Stimulated activated memory B cell treated with anti-CD40 and anti-IgM and Interleukin-4, amounts not matched to agents 10 μg/mL and 1 μg/mL and 100 μg/mL, for 72 hours (primary cell): ENCODE measurements at regions not wholly inside any gene's neighbourhood (a gene's known extent, or its start where the extent isn't known, plus 50 kb on each side); places are given as distances from the start of the nearest gene placed in this dataset.

Source experiments
- ATAC-seq: fragments of 150-1000 bp; cut with Tn5 transposase; 2 replicates; pipeline ENCODE4 v1.10.0; 2021
- H3K27ac Mint-ChIP-seq: one replicate; pipeline ENCODE4 v1.8.0; 2022; ENCODE audit warnings: mild to moderate bottlenecking, mixed read lengths
- H3K27me3 Mint-ChIP-seq: one replicate; pipeline ENCODE4 v1.8.0; 2022; ENCODE audit warnings: mixed read lengths
- H3K36me3 Mint-ChIP-seq: one replicate; pipeline ENCODE4 v1.8.0; 2022; ENCODE audit warnings: mixed read lengths
- H3K4me1 Mint-ChIP-seq: one replicate; pipeline ENCODE4 v1.8.0; 2022; ENCODE audit warnings: mixed read lengths
- H3K4me3 Mint-ChIP-seq: one replicate; pipeline ENCODE4 v1.8.0; 2022; ENCODE audit warnings: mild to moderate bottlenecking, moderate library complexity, mixed read lengths
- H3K9me3 Mint-ChIP-seq: one replicate; pipeline ENCODE4 v1.8.0; 2022; ENCODE audit warnings: mixed read lengths

- H3K36me3 Mint-ChIP-seq, result no peaks in the 10 kb centered on the region
- no peak for ATAC-seq
- peaks cover 6% of the 10 kb centered on the region for H3K9me3 Mint-ChIP-seq
- no peak overlapping the region for H3K27ac Mint-ChIP-seq
- H3K4me1 Mint-ChIP-seq, result no peaks in the 10 kb centered on the region
- no peak overlapping the region for H3K4me3 Mint-ChIP-seq
- peaks cover 9% of the 10 kb centered on the region for H3K27me3 Mint-ChIP-seq
These were observed 439.3 kb upstream of the PRICKLE1 start for GRCh38 chr12:43028826-43029225.

GRCh38 chr12:43022838-43023237 is 433.3 kb upstream of the PRICKLE1 start:
- no peaks in the 10 kb centered on the region for H3K9me3 Mint-ChIP-seq
- no peaks in the 10 kb centered on the region for H3K4me1 Mint-ChIP-seq
- ATAC-seq, result no peak
- no peak overlapping the region for H3K4me3 Mint-ChIP-seq
- H3K27ac Mint-ChIP-seq, result no peak overlapping the region
- H3K36me3 Mint-ChIP-seq, result no peaks in the 10 kb centered on the region
- H3K27me3 Mint-ChIP-seq, result no peaks in the 10 kb centered on the region

- H3K27me3 Mint-ChIP-seq, result no peaks in the 10 kb centered on the region
- no peak overlapping the region for H3K27ac Mint-ChIP-seq
- peak; percentile 61 for ATAC-seq
- no peaks in the 10 kb centered on the region for H3K9me3 Mint-ChIP-seq
- no peak overlapping the region for H3K4me3 Mint-ChIP-seq
- no peaks in the 10 kb centered on the region for H3K36me3 Mint-ChIP-seq
- no peaks in the 10 kb centered on the region for H3K4me1 Mint-ChIP-seq
These were observed 425.7 kb upstream of the PRICKLE1 start for GRCh38 chr12:43015090-43015737.

GRCh38 chr12:43011383-43011926 is 421.9 kb upstream of the PRICKLE1 start:
- Mint-ChIP-seq H3K27ac (no peak overlapping the region), H3K36me3 (no peaks in the 10 kb centered on the region), H3K27me3 (no peaks in the 10 kb centered on the region), H3K4me1 (no peaks in the 10 kb centered on the region), H3K4me3 (no peak overlapping the region), H3K9me3 (no peaks in the 10 kb centered on the region)
- peak; percentile 61 for ATAC-seq

- Mint-ChIP-seq H3K36me3 (no peaks in the 10 kb centered on the region), H3K4me3 (no peak overlapping the region), H3K27me3 (peaks cover 6% of the 10 kb centered on the region), H3K27ac (no peak overlapping the region), H3K9me3 (no peaks in the 10 kb centered on the region), H3K4me1 (no peaks in the 10 kb centered on the region)
- ATAC-seq, result no peak
These were observed 420.3 kb upstream of the PRICKLE1 start for GRCh38 chr12:43009846-43010240.

- no peak overlapping the region for H3K27ac Mint-ChIP-seq
- no peaks in the 10 kb centered on the region for H3K36me3 Mint-ChIP-seq
- H3K27me3 Mint-ChIP-seq, result peaks cover 8% of the 10 kb centered on the region
These were observed 419.7 kb upstream of the PRICKLE1 start for GRCh38 chr12:43008953-43009845.

GRCh38 chr12:43004908-43005307 is 415.4 kb upstream of the PRICKLE1 start:
- no peak for ATAC-seq
- Mint-ChIP-seq H3K27me3 (peaks cover 8% of the 10 kb centered on the region), H3K27ac (no peak overlapping the region), H3K4me1 (no peaks in the 10 kb centered on the region), H3K4me3 (no peak overlapping the region), H3K9me3 (no peaks in the 10 kb centered on the region), H3K36me3 (no peaks in the 10 kb centered on the region)

More at GRCh38 chr12:43008953-43009845, 419.7 kb upstream of the PRICKLE1 start:
- H3K4me3 Mint-ChIP-seq, result no peak overlapping the region
- H3K4me1 Mint-ChIP-seq, result no peaks in the 10 kb centered on the region
- no peak for ATAC-seq
- no peaks in the 10 kb centered on the region for H3K9me3 Mint-ChIP-seq

GRCh38 chr12:43004141-43004540 is 414.6 kb upstream of the PRICKLE1 start:
- H3K4me1 Mint-ChIP-seq, result no peaks in the 10 kb centered on the region
- no peak overlapping the region for H3K4me3 Mint-ChIP-seq
- peaks cover 8% of the 10 kb centered on the region for H3K27me3 Mint-ChIP-seq
- no peak for ATAC-seq
- no peaks in the 10 kb centered on the region for H3K9me3 Mint-ChIP-seq
- H3K36me3 Mint-ChIP-seq, result no peaks in the 10 kb centered on the region
- H3K27ac Mint-ChIP-seq, result no peak overlapping the region

- Mint-ChIP-seq H3K4me1 (no peaks in the 10 kb centered on the region), H3K27me3 (no peaks in the 10 kb centered on the region), H3K9me3 (no peaks in the 10 kb centered on the region), H3K27ac (no peak overlapping the region), H3K36me3 (no peaks in the 10 kb centered on the region), H3K4me3 (no peak overlapping the region)
- ATAC-seq, result no peak
These were observed 407.4 kb upstream of the PRICKLE1 start for GRCh38 chr12:42996869-42997431.

GRCh38 chr12:42992826-42993225 is 403.3 kb upstream of the PRICKLE1 start:
- Mint-ChIP-seq H3K27me3 (no peaks in the 10 kb centered on the region), H3K36me3 (no peaks in the 10 kb centered on the region), H3K9me3 (no peaks in the 10 kb centered on the region), H3K4me3 (no peak overlapping the region), H3K4me1 (no peaks in the 10 kb centered on the region), H3K27ac (no peak overlapping the region)
- no peak for ATAC-seq

GRCh38 chr12:42990387-42990786 is 400.8 kb upstream of the PRICKLE1 start:
- Mint-ChIP-seq H3K27me3 (no peaks in the 10 kb centered on the region), H3K9me3 (no peaks in the 10 kb centered on the region), H3K4me1 (no peaks in the 10 kb centered on the region), H3K36me3 (no peaks in the 10 kb centered on the region), H3K4me3 (no peak overlapping the region), H3K27ac (no peak overlapping the region)
- ATAC-seq, result no peak

GRCh38 chr12:42987216-42987650 is 397.7 kb upstream of the PRICKLE1 start:
- H3K27me3 Mint-ChIP-seq, result no peaks in the 10 kb centered on the region
- no peak for ATAC-seq
- no peaks in the 10 kb centered on the region for H3K36me3 Mint-ChIP-seq
- no peak overlapping the region for H3K4me3 Mint-ChIP-seq
- H3K27ac Mint-ChIP-seq, result no peak overlapping the region
- no peaks in the 10 kb centered on the region for H3K4me1 Mint-ChIP-seq
- H3K9me3 Mint-ChIP-seq, result no peaks in the 10 kb centered on the region

- no peaks in the 10 kb centered on the region for H3K4me1 Mint-ChIP-seq
- no peak for ATAC-seq
These were observed 396.0 kb upstream of the PRICKLE1 start for GRCh38 chr12:42985506-42985905.

GRCh38 chr12:42982828-42983227 is 393.3 kb upstream of the PRICKLE1 start:
- H3K27ac Mint-ChIP-seq, result no peak overlapping the region
- ATAC-seq, result no peak
- H3K9me3 Mint-ChIP-seq, result no peaks in the 10 kb centered on the region
- no peaks in the 10 kb centered on the region for H3K27me3 Mint-ChIP-seq
- H3K36me3 Mint-ChIP-seq, result no peaks in the 10 kb centered on the region
- no peak overlapping the region for H3K4me3 Mint-ChIP-seq
- no peaks in the 10 kb centered on the region for H3K4me1 Mint-ChIP-seq

More at GRCh38 chr12:42985506-42985905, 396.0 kb upstream of the PRICKLE1 start:
- Mint-ChIP-seq H3K27ac (no peak overlapping the region), H3K4me3 (no peak overlapping the region), H3K9me3 (no peaks in the 10 kb centered on the region), H3K36me3 (no peaks in the 10 kb centered on the region), H3K27me3 (no peaks in the 10 kb centered on the region)

- H3K27me3 Mint-ChIP-seq, result no peaks in the 10 kb centered on the region
These were observed 391.8 kb upstream of the PRICKLE1 start for GRCh38 chr12:42981379-42981778.

More at GRCh38 chr12:42981379-42981778, 391.8 kb upstream of the PRICKLE1 start:
- Mint-ChIP-seq H3K4me3 (no peak overlapping the region), H3K9me3 (no peaks in the 10 kb centered on the region), H3K36me3 (no peaks in the 10 kb centered on the region), H3K4me1 (no peaks in the 10 kb centered on the region), H3K27ac (no peak overlapping the region)
- ATAC-seq, result no peak
